PFSK-1 (cell line): ENCODE measurements at regions not wholly inside any gene's neighbourhood (a gene's known extent, or its start where the extent isn't known, plus 50 kb on each side); places are given as distances from the start of the nearest gene placed in this dataset.

Source experiments
- FOXP2 ChIP-seq: optimal IDR thresholded peaks from 2 replicates; pipeline ENCODE3; 2011; ENCODE audit warnings: borderline replicate concordance, control low read depth, inconsistent platforms; ENCODE audit not compliant: insufficient read depth; ENCODE audit errors: extremely low read length, extremely low read depth
- POLR2AphosphoS5 ChIP-seq: IDR thresholded peaks from 2 replicates; pipeline ENCODE4 v1.6.1; 2012; ENCODE audit warnings: low read depth, mild to moderate bottlenecking, control low read depth, low read length, moderate library complexity
- SIN3A ChIP-seq: IDR thresholded peaks from 2 replicates; pipeline ENCODE4 v1.6.1; 2012; ENCODE audit warnings: mild to moderate bottlenecking, low read length, moderate library complexity, borderline replicate concordance; ENCODE audit not compliant: insufficient read depth
- TAF1 ChIP-seq: IDR thresholded peaks from 2 replicates; pipeline ENCODE4 v1.6.1; 2012; ENCODE audit warnings: low read length, control low read depth, borderline replicate concordance; ENCODE audit not compliant: insufficient read depth
- TF ChIP-seq, protein P1 (sequence below), 2 experiments: IDR thresholded peaks; 2 replicates each; pipeline versions ENCODE4 v1.6.1 to v1.8.0; 2011 to 2012; ENCODE audit warnings: low read depth in 2 of 2, low read length in 2 of 2, control low read depth in 1 of 2, inconsistent platforms in 1 of 2, mild to moderate bottlenecking in 1 of 2, moderate library complexity in 1 of 2; ENCODE audit not compliant: insufficient read depth in 1 of 2

GRCh38 chr11:116563028-116563711 lies 209.6 kb downstream of the BUD13 start:
- TF ChIP-seq, protein P1, sequence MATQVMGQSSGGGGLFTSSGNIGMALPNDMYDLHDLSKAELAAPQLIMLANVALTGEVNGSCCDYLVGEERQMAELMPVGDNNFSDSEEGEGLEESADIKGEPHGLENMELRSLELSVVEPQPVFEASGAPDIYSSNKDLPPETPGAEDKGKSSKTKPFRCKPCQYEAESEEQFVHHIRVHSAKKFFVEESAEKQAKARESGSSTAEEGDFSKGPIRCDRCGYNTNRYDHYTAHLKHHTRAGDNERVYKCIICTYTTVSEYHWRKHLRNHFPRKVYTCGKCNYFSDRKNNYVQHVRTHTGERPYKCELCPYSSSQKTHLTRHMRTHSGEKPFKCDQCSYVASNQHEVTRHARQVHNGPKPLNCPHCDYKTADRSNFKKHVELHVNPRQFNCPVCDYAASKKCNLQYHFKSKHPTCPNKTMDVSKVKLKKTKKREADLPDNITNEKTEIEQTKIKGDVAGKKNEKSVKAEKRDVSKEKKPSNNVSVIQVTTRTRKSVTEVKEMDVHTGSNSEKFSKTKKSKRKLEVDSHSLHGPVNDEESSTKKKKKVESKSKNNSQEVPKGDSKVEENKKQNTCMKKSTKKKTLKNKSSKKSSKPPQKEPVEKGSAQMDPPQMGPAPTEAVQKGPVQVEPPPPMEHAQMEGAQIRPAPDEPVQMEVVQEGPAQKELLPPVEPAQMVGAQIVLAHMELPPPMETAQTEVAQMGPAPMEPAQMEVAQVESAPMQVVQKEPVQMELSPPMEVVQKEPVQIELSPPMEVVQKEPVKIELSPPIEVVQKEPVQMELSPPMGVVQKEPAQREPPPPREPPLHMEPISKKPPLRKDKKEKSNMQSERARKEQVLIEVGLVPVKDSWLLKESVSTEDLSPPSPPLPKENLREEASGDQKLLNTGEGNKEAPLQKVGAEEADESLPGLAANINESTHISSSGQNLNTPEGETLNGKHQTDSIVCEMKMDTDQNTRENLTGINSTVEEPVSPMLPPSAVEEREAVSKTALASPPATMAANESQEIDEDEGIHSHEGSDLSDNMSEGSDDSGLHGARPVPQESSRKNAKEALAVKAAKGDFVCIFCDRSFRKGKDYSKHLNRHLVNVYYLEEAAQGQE (IDR thresholded peaks at IDR 0.05; ENCODE audit: insufficient read depth in 1 of 2, low read depth in 2 of 2, low read length in 2 of 2) = no peak
- no peak for TF ChIP-seq FOXP2
- TF ChIP-seq TAF1 = no peak
- TF ChIP-seq SIN3A = no peak
- TF ChIP-seq POLR2AphosphoS5 = no peak

- TF ChIP-seq, protein P1 (IDR thresholded peaks at IDR 0.05; ENCODE audit: insufficient read depth in 1 of 2, low read depth in 2 of 2, low read length in 2 of 2) = no peak
- TF ChIP-seq POLR2AphosphoS5 (no peak), SIN3A (no peak), FOXP2 (no peak), TAF1 (no peak)
Observed at GRCh38 chr11:116560589-116560988, 212.2 kb downstream of the BUD13 start.

DNA sequence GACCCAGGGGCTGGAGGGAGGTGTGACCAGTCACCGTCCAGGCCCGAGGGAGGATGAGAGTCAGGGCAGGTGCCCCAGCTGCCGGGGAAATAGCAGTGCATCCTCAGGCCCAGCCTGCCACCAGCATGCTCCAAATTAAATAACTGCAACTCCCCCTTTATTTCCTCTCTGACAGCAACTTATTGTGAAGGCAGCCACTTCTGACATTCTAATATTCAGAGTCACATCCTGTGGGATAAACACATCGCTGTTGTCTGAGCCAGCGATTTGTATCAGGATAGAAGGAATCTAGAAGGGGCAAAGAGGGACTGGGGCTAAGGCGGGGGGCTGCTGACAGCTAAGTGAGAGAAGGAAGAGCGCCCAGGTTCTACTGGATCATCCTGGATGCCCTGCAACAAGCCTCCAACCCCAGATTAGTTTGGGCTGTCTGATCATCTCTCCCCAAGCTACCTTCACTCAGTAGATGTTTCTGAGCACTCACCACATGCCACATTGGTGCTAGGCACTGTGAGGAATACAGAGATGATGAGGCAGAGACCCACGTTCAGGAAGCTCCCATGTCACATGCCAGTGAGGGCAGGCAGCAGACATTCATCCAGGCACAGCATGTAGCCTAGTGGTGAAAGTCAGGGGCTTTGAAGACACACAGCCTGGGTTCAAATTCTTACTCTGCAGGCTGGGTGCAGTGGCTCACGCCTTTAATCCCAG lies 214.1 kb downstream of the BUD13 start:
- TF ChIP-seq, protein P1 (IDR thresholded peaks at IDR 0.05; ENCODE audit: insufficient read depth in 1 of 2, low read depth in 2 of 2, low read length in 2 of 2) = no peak
- TF ChIP-seq TAF1 (no peak), FOXP2 (no peak), POLR2AphosphoS5 (no peak), SIN3A (no peak)

GRCh38 chr11:116557282-116557681 lies 215.5 kb downstream of the BUD13 start:
- no peak for TF ChIP-seq POLR2AphosphoS5
- TF ChIP-seq TAF1 = no peak
- TF ChIP-seq, protein P1 (IDR thresholded peaks at IDR 0.05; ENCODE audit: insufficient read depth in 1 of 2, low read depth in 2 of 2, low read length in 2 of 2) = no peak
- no peak for TF ChIP-seq FOXP2
- no peak for TF ChIP-seq SIN3A
